H9 (cell line): ENCODE measurements at regions not wholly inside any gene's neighbourhood (a gene's known extent, or its start where the extent isn't known, plus 50 kb on each side); places are given as distances from the start of the nearest gene placed in this dataset.

Experiments
- DNase-seq: peaks from one replicate; pipeline ENCODE4 v3.0.0-alpha.2; 2017
- H2AFZ ChIP-seq: one replicate; pipeline ENCODE4 v1.6.1; 2013; ENCODE audit warnings: mild to moderate bottlenecking, low read length, control low read depth, moderate library complexity
- H2AK5ac ChIP-seq: 2 replicates; pipeline ENCODE4 v1.6.1; 2013; ENCODE audit warnings: low read length, control low read depth, mixed read lengths; ENCODE audit not compliant: insufficient read length
- H2BK120ac ChIP-seq: one replicate; pipeline ENCODE4 v1.6.1; 2013; ENCODE audit warnings: low read depth, mild to moderate bottlenecking, low read length, control low read depth, inconsistent platforms; ENCODE audit not compliant: poor library complexity, severe bottlenecking
- H2BK12ac ChIP-seq: 2 replicates; pipeline ENCODE4 v1.6.1; 2013; ENCODE audit warnings: low read length, control low read depth, mixed read lengths, low read depth; ENCODE audit not compliant: insufficient read length
- H2BK15ac ChIP-seq: 2 replicates; pipeline ENCODE4 v1.6.1; 2013; ENCODE audit warnings: low read depth, low read length, control low read depth
- H2BK20ac ChIP-seq: one replicate; pipeline ENCODE4 v1.6.1; 2013; ENCODE audit warnings: low read depth, mild to moderate bottlenecking, low read length, control low read depth, inconsistent platforms; ENCODE audit not compliant: poor library complexity, severe bottlenecking
- H2BK5ac ChIP-seq: 2 replicates; pipeline ENCODE4 v1.6.1; 2013; ENCODE audit warnings: low read length, control low read depth, mixed read lengths; ENCODE audit not compliant: insufficient read length
- H3K14ac ChIP-seq: 2 replicates; pipeline ENCODE4 v1.6.1; 2013; ENCODE audit warnings: low read length, control low read depth; ENCODE audit not compliant: insufficient read depth
- H3K18ac ChIP-seq: 2 replicates; pipeline ENCODE4 v1.6.1; 2013; ENCODE audit warnings: low read depth, mild to moderate bottlenecking, mixed read lengths, low read length, control low read depth; ENCODE audit not compliant: insufficient read length
- H3K23ac ChIP-seq: 2 replicates; pipeline ENCODE4 v1.6.1; 2013; ENCODE audit warnings: low read length, control low read depth, mixed read lengths, low read depth; ENCODE audit not compliant: insufficient read length
- H3K23me2 ChIP-seq: 2 replicates; pipeline ENCODE4 v1.6.1; 2013; ENCODE audit warnings: low read depth, mild to moderate bottlenecking, mixed read lengths, low read length, control low read depth; ENCODE audit not compliant: insufficient read length, poor library complexity, severe bottlenecking
- H3K27ac ChIP-seq: 2 replicates; pipeline ENCODE4 v1.5.1; 2013; ENCODE audit warnings: low read length, control low read depth, mixed read lengths, low read depth; ENCODE audit not compliant: insufficient read length
- H3K27me3 ChIP-seq: 2 replicates; pipeline ENCODE4 v1.6.1; 2013; ENCODE audit warnings: low read length, control low read depth, inconsistent platforms; ENCODE audit not compliant: insufficient read depth
- H3K4ac ChIP-seq: 2 replicates; pipeline ENCODE4 v1.6.1; 2013; ENCODE audit warnings: low read depth, mild to moderate bottlenecking, control low read depth, inconsistent platforms, low read length, moderate library complexity
- H3K4me1 ChIP-seq: 2 replicates; pipeline ENCODE4 v1.6.1; 2013; ENCODE audit warnings: low read length, control low read depth, inconsistent platforms; ENCODE audit not compliant: insufficient read depth
- H3K4me2 ChIP-seq: 2 replicates; pipeline ENCODE4 v1.6.1; 2013; ENCODE audit warnings: low read length, control low read depth, mixed read lengths; ENCODE audit not compliant: insufficient read length, insufficient read depth
- H3K56ac ChIP-seq: 2 replicates; pipeline ENCODE4 v1.6.1; 2013; ENCODE audit warnings: low read depth, mild to moderate bottlenecking, mixed read lengths, low read length, control low read depth; ENCODE audit not compliant: insufficient read length
- H3K79me1 ChIP-seq: 2 replicates; pipeline ENCODE4 v1.6.1; 2013; ENCODE audit warnings: low read depth, mild to moderate bottlenecking, moderate library complexity, low read length, control low read depth, inconsistent platforms; ENCODE audit not compliant: insufficient read depth, poor library complexity, severe bottlenecking
- H3K79me2 ChIP-seq: 2 replicates; pipeline ENCODE4 v1.6.1; 2013; ENCODE audit warnings: low read length, control low read depth, inconsistent platforms; ENCODE audit not compliant: insufficient read depth
- H3K9ac ChIP-seq: 2 replicates; pipeline ENCODE4 v1.6.1; 2013; ENCODE audit warnings: low read length, control low read depth, mixed read lengths; ENCODE audit not compliant: insufficient read length; ENCODE audit errors: extremely low read depth
- H3K9me3 ChIP-seq: one replicate; pipeline ENCODE4 v1.6.1; 2013; ENCODE audit warnings: low read depth, low read length, inconsistent platforms; ENCODE audit not compliant: control insufficient read depth
- H3T11ph ChIP-seq: one replicate; pipeline ENCODE4 v1.6.1; 2013; ENCODE audit warnings: mild to moderate bottlenecking, low read length, control low read depth, inconsistent platforms
- H4K20me1 ChIP-seq: one replicate; pipeline ENCODE4 v1.6.1; 2013; ENCODE audit not compliant: control insufficient read depth, insufficient read length, insufficient read depth
- H4K5ac ChIP-seq: 2 replicates; pipeline ENCODE4 v1.6.1; 2013; ENCODE audit warnings: low read depth, mild to moderate bottlenecking, mixed read lengths, low read length, control low read depth; ENCODE audit not compliant: insufficient read length
- H4K8ac ChIP-seq: replicated peaks from 2 replicates; pipeline ENCODE4 v1.6.1; 2013; ENCODE audit warnings: low read length, control low read depth, mixed read lengths, low read depth; ENCODE audit not compliant: insufficient read length
- H4K91ac ChIP-seq: 2 replicates; pipeline ENCODE4 v1.6.1; 2013; ENCODE audit warnings: low read depth, mild to moderate bottlenecking, moderate library complexity, mixed read lengths, low read length, control low read depth; ENCODE audit not compliant: insufficient read length
- H3K27ac Mint-ChIP-seq, 3 experiments: 2 replicates in 2 of 3; 3 replicates in 1 of 3; pipeline ENCODE4 v1.8.0; 2020 to 2021; ENCODE audit warnings: mixed read lengths in 3 of 3, mild to moderate bottlenecking in 1 of 3, moderate library complexity in 1 of 3
- H3K27me3 Mint-ChIP-seq: 2 replicates; pipeline ENCODE4 v1.8.0; 2021; ENCODE audit warnings: low read depth, mild to moderate bottlenecking, moderate library complexity, mixed read lengths
- H3K36me3 Mint-ChIP-seq, 3 experiments: 2 replicates in 2 of 3; 3 replicates in 1 of 3; pipeline ENCODE4 v1.8.0; 2020 to 2021; ENCODE audit warnings: low read depth in 3 of 3, mixed read lengths in 3 of 3; ENCODE audit not compliant: insufficient read depth in 1 of 3
- H3K4me1 Mint-ChIP-seq, 2 experiments: 2 replicates each; pipeline ENCODE4 v1.8.0; 2020; ENCODE audit warnings: mixed read lengths in 2 of 2
- H3K4me3 Mint-ChIP-seq, 2 experiments: 2 replicates in 1 of 2; 3 replicates in 1 of 2; pipeline ENCODE4 v1.8.0; 2020 to 2021; ENCODE audit warnings: mild to moderate bottlenecking in 2 of 2, mixed read lengths in 2 of 2, moderate library complexity in 1 of 2
- H3K9me3 Mint-ChIP-seq, 2 experiments: 2 replicates in 1 of 2; 3 replicates in 1 of 2; pipeline ENCODE4 v1.8.0; 2020; ENCODE audit warnings: mild to moderate bottlenecking in 2 of 2, mixed read lengths in 2 of 2, moderate library complexity in 1 of 2
- CTCF ChIP-seq: fragments of 200-600 bp; sonication (generic); conservative IDR thresholded peaks from 3 replicates; pipeline ENCODE4 v1.8.0; 2021; ENCODE audit warnings: antibody characterized with exemption, mild to moderate bottlenecking
- WGBS: extraction: QIAGEN DNeasy Blood & Tissue Kit; methylation state at CpG from one replicate; pipeline ENCODE4 v1.1.7; 2013; ENCODE audit warnings: missing lambda C conversion rate, low lambda C conversion rate, mixed read lengths; ENCODE audit not compliant: insufficient read length; ENCODE audit errors: extremely low coverage; 5-methylcytosine and 5-hydroxymethylcytosine counted together

- no peak overlapping the region for H4K5ac ChIP-seq
- no peak overlapping the region for H4K8ac ChIP-seq
- no peaks in the 10 kb centered on the region for H3K36me3 Mint-ChIP-seq
- peaks cover 4 to 6% of the 10 kb centered on the region in 2 experiments for H3K4me1 Mint-ChIP-seq
- no peak overlapping the region for H2BK12ac ChIP-seq
- no peak overlapping the region for H3K18ac ChIP-seq
- no peak overlapping the region for H3K27ac ChIP-seq
- H3K4me1 ChIP-seq: no peaks in the 10 kb centered on the region; the same call in 1 of the 2 replicates
- no peak overlapping the region for H2BK5ac ChIP-seq
- no peak overlapping the region for H3K27ac Mint-ChIP-seq
- H3K4ac ChIP-seq: no peak overlapping the region
- H2BK20ac ChIP-seq: no peak overlapping the region
- no peak overlapping the region for H3K14ac ChIP-seq
- no peaks in the 10 kb centered on the region for H3K79me1 ChIP-seq
- no peak overlapping the region for H4K91ac ChIP-seq
- no peak overlapping the region for H3K4me3 Mint-ChIP-seq
- H3K4me2 ChIP-seq: no peak overlapping the region
- H2BK120ac ChIP-seq: no peak overlapping the region
- H3K27me3 ChIP-seq: peaks cover 1% of the 10 kb centered on the region; the same call in 1 of the 2 replicates
- H3K9me3 Mint-ChIP-seq: no peaks in the 10 kb centered on the region; a peak in 1 of 5 replicates
- H2BK15ac ChIP-seq: no peak overlapping the region
- no peak overlapping the region for H3K23ac ChIP-seq
- WGBS: no CpG with 5 or more reads among the region's 10 CpGs
- DNase-seq: no peak
- no peak overlapping the region for H3K56ac ChIP-seq
- TF ChIP-seq CTCF: no peak
- peaks cover 80% of the 10 kb centered on the region for H3K27me3 Mint-ChIP-seq
- H4K20me1 ChIP-seq: no peaks in the 10 kb centered on the region
- no peaks in the 10 kb centered on the region for H3K9me3 ChIP-seq
- no peak overlapping the region for H2AFZ ChIP-seq
- H2AK5ac ChIP-seq: no peak overlapping the region
- no peak overlapping the region for H3T11ph ChIP-seq
- no peaks in the 10 kb centered on the region for H3K23me2 ChIP-seq
- no peaks in the 10 kb centered on the region for H3K79me2 ChIP-seq
- H3K9ac ChIP-seq: no peak overlapping the region
Measured at GRCh38 chr22:49276567-49276966, 551.1 kb downstream of the BRD1 start.
